ENCODE measurements at regions not wholly inside any gene's neighbourhood (a gene's known extent, or its start where the extent isn't known, plus 50 kb on each side); places are given as distances from the start of the nearest gene placed in this dataset.

DNA sequence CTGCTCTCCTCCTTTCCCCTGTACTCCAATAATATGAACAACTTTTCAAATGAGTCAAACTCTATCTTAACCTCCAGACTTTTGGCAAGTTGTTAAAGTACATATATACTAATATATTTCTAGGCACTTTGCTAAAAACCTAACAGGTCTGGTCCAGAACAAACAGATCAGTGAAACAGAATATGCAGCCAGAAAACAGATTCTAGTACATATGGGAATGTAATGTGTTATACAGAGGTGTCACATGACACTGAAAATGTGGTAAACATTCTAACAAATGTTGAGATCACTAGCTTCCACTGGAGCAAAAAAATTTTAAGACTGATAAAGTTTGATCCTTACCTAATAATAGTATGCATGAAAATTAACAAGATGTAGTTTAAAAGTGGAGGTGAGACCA lies 136.9 kb downstream of the OR2K2 start:
- TF ChIP-seq POLR2A (IDR thresholded peaks at IDR 0.05) (no peak), EP300 (IDR thresholded peaks at IDR 0.05) (no peak)
- TF ChIP-seq, protein P1, sequence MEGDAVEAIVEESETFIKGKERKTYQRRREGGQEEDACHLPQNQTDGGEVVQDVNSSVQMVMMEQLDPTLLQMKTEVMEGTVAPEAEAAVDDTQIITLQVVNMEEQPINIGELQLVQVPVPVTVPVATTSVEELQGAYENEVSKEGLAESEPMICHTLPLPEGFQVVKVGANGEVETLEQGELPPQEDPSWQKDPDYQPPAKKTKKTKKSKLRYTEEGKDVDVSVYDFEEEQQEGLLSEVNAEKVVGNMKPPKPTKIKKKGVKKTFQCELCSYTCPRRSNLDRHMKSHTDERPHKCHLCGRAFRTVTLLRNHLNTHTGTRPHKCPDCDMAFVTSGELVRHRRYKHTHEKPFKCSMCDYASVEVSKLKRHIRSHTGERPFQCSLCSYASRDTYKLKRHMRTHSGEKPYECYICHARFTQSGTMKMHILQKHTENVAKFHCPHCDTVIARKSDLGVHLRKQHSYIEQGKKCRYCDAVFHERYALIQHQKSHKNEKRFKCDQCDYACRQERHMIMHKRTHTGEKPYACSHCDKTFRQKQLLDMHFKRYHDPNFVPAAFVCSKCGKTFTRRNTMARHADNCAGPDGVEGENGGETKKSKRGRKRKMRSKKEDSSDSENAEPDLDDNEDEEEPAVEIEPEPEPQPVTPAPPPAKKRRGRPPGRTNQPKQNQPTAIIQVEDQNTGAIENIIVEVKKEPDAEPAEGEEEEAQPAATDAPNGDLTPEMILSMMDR (IDR thresholded peaks at IDR 0.05): no peak
- H3K9me3 ChIP-seq: no peaks in the 10 kb centered on the region
- H3K36me3 ChIP-seq: no peaks in the 10 kb centered on the region
- H3K27me3 ChIP-seq: no peaks in the 10 kb centered on the region
- H3K27ac ChIP-seq: no peak overlapping the region
- no peak for DNase-seq (ENCODE audit: low spot score in 2 of 2)
- H3K4me1 ChIP-seq: peaks cover 0 to 19% (median 4%) of the 10 kb centered on the region in 4 donors
- no peak overlapping the region for H3K4me3 ChIP-seq

DNA sequence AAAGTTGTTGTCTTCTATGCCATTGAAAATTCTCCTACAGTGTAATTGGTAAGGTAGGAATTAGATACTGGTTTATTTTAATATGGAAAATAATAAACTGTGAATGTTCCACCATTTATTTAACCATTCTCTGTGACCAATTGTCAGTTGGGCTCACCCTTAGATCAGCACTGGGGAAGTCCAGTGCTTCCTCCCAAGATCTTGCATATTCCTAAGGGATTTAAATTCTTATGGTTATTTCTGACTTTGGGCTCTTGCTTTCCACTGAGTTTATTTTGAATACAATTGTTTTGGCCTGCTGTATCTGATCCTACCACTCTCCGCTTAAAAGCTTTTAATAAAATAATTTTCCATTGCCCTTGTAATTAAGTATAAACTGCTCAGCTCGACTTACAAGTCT lies 137.4 kb downstream of the OR2K2 start:
- Histone ChIP-seq H3K27me3 (no peaks in the 10 kb centered on the region), H3K4me3 (no peak overlapping the region), H3K4me1 (peaks cover 0 to 19% (median 4%) of the 10 kb centered on the region in 4 donors), H3K36me3 (no peaks in the 10 kb centered on the region), H3K9me3 (no peaks in the 10 kb centered on the region), H3K27ac (no peak overlapping the region)
- no peak for DNase-seq (ENCODE audit: low spot score in 2 of 2)
- 50 to 71% methylated on average over 2 of the region's 2 CpGs for WGBS, 2 donors
- TF ChIP-seq, protein P1 (IDR thresholded peaks at IDR 0.05): no peak

- DNase-seq (ENCODE audit: low spot score in 2 of 2): no peak
- Histone ChIP-seq H3K9me3 (no peaks in the 10 kb centered on the region), H3K36me3 (no peaks in the 10 kb centered on the region), H3K27ac (no peak overlapping the region), H3K27me3 (no peaks in the 10 kb centered on the region), H3K4me3 (no peak overlapping the region), H3K4me1 (peaks cover 0 to 2% (median 0%) of the 10 kb centered on the region in 4 donors)
- no peak for TF ChIP-seq POLR2A (IDR thresholded peaks at IDR 0.05)
- TF ChIP-seq, protein P1 (IDR thresholded peaks at IDR 0.05): no peak
- TF ChIP-seq EP300 (IDR thresholded peaks at IDR 0.05): no peak
Measured at GRCh38 chr9:111190347-111190746, 139.7 kb downstream of the OR2K2 start.

- no peak overlapping the region for H3K27ac ChIP-seq
- 82 to 94% methylated on average over 1 of the region's 1 CpG for WGBS, 2 donors
- H3K4me3 ChIP-seq: no peak overlapping the region
- no peak for TF ChIP-seq EP300 (IDR thresholded peaks at IDR 0.05)
- H3K36me3 ChIP-seq: no peaks in the 10 kb centered on the region
- H3K27me3 ChIP-seq: no peaks in the 10 kb centered on the region
- no peaks in the 10 kb centered on the region for H3K4me1 ChIP-seq
- no peak for DNase-seq (ENCODE audit: low spot score in 2 of 2)
- H3K9me3 ChIP-seq: no peaks in the 10 kb centered on the region
Measured at GRCh38 chr9:111187376-111187775, 142.6 kb downstream of the OR2K2 start.

DNA sequence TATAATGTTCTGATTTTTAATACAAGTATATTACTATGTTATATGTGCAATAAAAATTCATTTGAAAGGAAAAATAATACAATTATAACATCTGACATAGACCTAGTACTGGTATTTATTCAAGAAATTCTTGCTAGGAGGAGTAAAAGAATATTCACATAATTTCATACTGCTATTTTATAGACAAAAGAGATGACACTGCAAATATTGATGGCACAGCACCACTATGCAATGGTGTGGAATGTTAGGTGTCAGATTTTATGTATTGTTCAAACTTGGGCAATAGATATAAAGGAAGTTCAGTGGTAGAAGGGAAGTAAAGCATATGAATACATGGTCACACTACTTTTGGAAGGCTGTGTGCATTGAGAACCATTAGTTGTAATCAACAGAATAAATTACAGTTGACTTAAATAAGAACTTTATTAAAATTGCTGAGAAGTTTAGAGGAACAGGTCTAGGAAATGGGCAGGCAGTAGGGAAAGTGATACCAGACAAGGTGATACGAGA lies 143.9 kb downstream of the OR2K2 start:
- Histone ChIP-seq H3K36me3 (no peaks in the 10 kb centered on the region), H3K27me3 (no peaks in the 10 kb centered on the region), H3K4me1 (no peaks in the 10 kb centered on the region), H3K27ac (no peak overlapping the region), H3K4me3 (no peak overlapping the region), H3K9me3 (no peaks in the 10 kb centered on the region)
- 97% methylated on average over 1 of the region's 1 CpG for WGBS, 2 donors
- TF ChIP-seq, protein P1 (IDR thresholded peaks at IDR 0.05): no peak
- TF ChIP-seq EP300 (IDR thresholded peaks at IDR 0.05) (no peak), POLR2A (IDR thresholded peaks at IDR 0.05) (no peak)
- DNase-seq (ENCODE audit: low spot score in 2 of 2): no peak

DNA sequence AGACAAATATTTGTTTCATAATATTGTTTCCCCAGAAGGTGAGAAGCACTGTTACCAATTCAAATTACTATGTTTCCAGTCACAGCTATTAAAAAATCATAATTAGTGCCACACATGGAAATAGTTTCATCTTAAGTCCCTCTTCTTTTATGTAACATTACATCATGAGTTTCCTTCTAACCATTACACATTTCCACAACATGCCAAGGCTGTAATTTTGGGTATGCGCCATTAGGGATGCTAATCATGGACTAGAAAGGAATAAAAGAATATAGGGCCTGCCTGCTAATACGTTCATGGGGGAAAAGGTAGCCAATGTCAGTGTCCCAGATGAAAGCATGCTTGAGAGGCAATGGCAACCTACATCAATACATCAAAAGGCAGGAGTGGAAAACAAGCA lies 142.5 kb upstream of the LPAR1 start:
- WGBS, 2 donors: 85 to 94% methylated on average over 2 of the region's 2 CpGs
- peaks cover 0 to 7% (median 0%) of the 10 kb centered on the region in 4 donors for H3K4me1 ChIP-seq
- no peaks in the 10 kb centered on the region for H3K27me3 ChIP-seq

More for the DNA sequence above, 142.5 kb upstream of the LPAR1 start:
- no peaks in the 10 kb centered on the region for H3K36me3 ChIP-seq
- TF ChIP-seq, protein P1 (IDR thresholded peaks at IDR 0.05): no peak
- no peak for TF ChIP-seq POLR2A (IDR thresholded peaks at IDR 0.05)
- TF ChIP-seq EP300 (IDR thresholded peaks at IDR 0.05): no peak
- no peak overlapping the region for H3K4me3 ChIP-seq
- no peak overlapping the region for H3K27ac ChIP-seq
- no peak for DNase-seq (ENCODE audit: low spot score in 2 of 2)
- no peaks in the 10 kb centered on the region for H3K9me3 ChIP-seq
